WERI-Rb-1 (cell line): ENCODE measurements at regions not wholly inside any gene's neighbourhood (a gene's known extent, or its start where the extent isn't known, plus 50 kb on each side); places are given as distances from the start of the nearest gene placed in this dataset.

Experiments used
- DNase-seq: peaks from one replicate; pipeline ENCODE4 v3.0.0-alpha.2; 2020
- H3K27ac ChIP-seq: fragments of 250-450 bp; sonication (Bioruptor Pico); 2 replicates; pipeline ENCODE4 v1.5.1; 2020; ENCODE audit warnings: mild to moderate bottlenecking, moderate library complexity
- H3K27me3 ChIP-seq: fragments of 250-450 bp; sonication (Bioruptor Pico); 2 replicates; pipeline ENCODE4 v1.5.1; 2021; ENCODE audit warnings: mild to moderate bottlenecking, low read depth, moderate library complexity; ENCODE audit not compliant: insufficient read depth, severe bottlenecking
- H3K36me3 ChIP-seq: fragments of 250-450 bp; sonication (Bioruptor Pico); 2 replicates; pipeline ENCODE4 v1.5.1; 2020; ENCODE audit warnings: mild to moderate bottlenecking, moderate library complexity
- H3K4me3 ChIP-seq: 2 replicates; pipeline ENCODE4 v1.5.1; 2011; ENCODE audit warnings: low read depth, mild to moderate bottlenecking, control low read depth, low read length
- H3K9me3 ChIP-seq: fragments of 250-450 bp; sonication (Bioruptor Pico); 2 replicates; pipeline ENCODE4 v1.5.1; 2021; ENCODE audit warnings: mild to moderate bottlenecking, moderate library complexity; ENCODE audit not compliant: severe bottlenecking
- CTCF ChIP-seq: IDR thresholded peaks from 2 replicates; pipeline ENCODE4 v1.5.1; 2011; ENCODE audit warnings: low read depth, mild to moderate bottlenecking, control low read depth, inconsistent platforms, low read length

GRCh38 chr4:31328932-31329331, 608.8 kb downstream of the PCDH7 start:
- TF ChIP-seq CTCF, result no peak
- no peaks in the 10 kb centered on the region for H3K27me3 ChIP-seq
- H3K36me3 ChIP-seq, result no peaks in the 10 kb centered on the region
- no peak overlapping the region for H3K4me3 ChIP-seq
- no peaks in the 10 kb centered on the region for H3K9me3 ChIP-seq
- H3K27ac ChIP-seq, result no peak overlapping the region
- DNase-seq, result no peak

DNA sequence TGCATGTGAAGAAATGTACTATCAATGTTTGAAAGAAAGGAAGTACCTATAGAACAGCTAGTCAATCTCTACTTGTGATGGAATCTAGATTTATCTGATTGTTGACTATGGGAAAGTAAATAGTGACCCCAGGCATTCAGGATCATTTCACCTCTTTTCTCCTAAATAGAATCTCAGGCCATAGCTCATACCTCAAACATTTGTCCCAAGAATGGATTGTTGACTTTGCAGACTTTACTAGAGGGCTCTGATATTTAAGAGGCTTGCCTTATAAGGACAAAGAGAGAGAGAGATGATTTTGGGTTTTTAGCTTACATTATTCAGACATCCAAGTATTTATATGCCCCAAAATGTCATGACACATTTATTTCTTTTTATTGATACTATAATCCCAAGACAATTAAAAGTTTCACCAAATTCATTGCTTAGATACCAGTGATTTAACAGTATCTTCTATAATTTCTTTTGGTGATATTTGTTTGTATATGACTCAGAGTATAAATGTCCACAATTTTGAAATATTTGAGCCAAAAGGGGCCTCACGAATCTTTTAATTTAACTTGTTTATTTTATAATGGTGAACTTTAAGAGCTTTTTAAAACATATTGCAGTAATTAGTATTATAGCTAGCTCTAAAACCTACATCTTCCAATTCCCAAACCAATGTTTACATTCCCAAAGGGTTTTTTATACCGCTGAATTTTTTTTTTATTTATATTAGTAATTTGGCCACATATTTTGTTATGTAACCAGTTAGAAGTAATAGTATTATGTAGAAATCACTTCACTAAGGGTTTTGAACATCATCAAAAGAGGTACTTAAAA, 614.1 kb downstream of the PCDH7 start:
- no peaks in the 10 kb centered on the region for H3K27me3 ChIP-seq
- H3K9me3 ChIP-seq, result no peaks in the 10 kb centered on the region
- TF ChIP-seq CTCF, result no peak
- H3K4me3 ChIP-seq, result no peak overlapping the region
- H3K36me3 ChIP-seq, result no peaks in the 10 kb centered on the region
- no peak overlapping the region for H3K27ac ChIP-seq
- DNase-seq, result no peak

GRCh38 chr4:31338000-31338399, 617.8 kb downstream of the PCDH7 start:
- no peaks in the 10 kb centered on the region for H3K36me3 ChIP-seq
- no peak for TF ChIP-seq CTCF
- H3K4me3 ChIP-seq, result no peak overlapping the region
- DNase-seq, result no peak
- no peak overlapping the region for H3K27ac ChIP-seq
- no peaks in the 10 kb centered on the region for H3K27me3 ChIP-seq
- no peaks in the 10 kb centered on the region for H3K9me3 ChIP-seq

DNA sequence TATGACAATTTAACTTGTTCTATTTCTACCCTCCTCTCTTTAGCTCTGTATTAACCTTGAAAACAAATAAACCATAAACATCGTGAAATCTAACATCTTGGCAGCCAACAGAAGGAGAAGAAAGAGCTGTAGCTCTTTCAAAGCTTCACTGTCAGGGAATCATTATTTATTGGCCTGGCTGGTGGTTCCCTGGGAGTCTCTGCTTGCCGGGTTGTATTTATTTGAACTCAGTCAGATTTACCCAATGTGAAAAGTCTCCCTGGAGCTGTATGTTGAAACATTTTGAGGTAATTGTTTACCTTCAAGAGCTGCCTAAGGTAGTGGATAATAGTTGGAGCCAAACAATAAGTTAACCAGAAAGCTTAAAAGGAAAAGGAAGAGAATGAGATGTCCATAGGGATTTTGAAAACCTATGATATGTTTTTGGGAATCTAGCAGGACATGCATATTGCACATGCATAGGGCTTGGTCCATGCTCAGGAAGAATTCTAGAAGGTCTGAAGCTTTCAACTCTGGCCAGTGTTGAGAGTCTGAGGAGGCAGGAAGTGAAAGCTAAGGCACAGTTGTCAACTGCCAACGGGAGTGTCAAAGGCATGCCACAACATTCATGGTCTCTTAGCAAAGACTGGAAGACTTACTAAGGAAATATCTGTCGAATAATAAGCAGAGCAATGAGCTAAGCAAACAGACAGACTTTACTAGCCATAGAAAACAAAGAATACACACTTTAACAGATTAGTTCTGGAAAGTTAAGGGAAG, 621.6 kb downstream of the PCDH7 start:
- H3K36me3 ChIP-seq, result no peaks in the 10 kb centered on the region
- no peak for DNase-seq
- TF ChIP-seq CTCF, result no peak

DNA sequence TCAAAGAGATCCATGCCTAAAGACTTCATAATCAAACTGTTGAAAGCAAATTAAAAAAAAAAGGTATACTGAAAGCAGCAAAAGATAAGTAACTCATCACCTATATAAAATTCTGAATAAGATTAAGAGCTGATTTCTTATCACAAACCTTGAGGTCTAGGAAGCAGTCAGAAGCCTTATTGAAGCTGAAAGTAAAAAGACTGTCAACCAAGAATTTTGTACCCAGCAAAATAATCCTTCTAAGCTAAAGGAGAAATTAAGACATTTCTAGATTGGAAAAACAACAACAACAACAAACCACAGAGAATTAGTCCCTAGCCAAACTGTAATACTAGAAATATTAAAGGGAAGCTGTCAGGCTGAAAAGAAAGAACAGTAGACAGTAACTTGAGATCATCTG, 622.9 kb downstream of the PCDH7 start:
- Histone ChIP-seq H3K4me3 (no peak overlapping the region), H3K27me3 (no peaks in the 10 kb centered on the region), H3K9me3 (no peaks in the 10 kb centered on the region), H3K27ac (no peak overlapping the region), H3K36me3 (no peaks in the 10 kb centered on the region)
- no peak for TF ChIP-seq CTCF
- no peak for DNase-seq

More for the DNA sequence above, 621.6 kb downstream of the PCDH7 start:
- no peaks in the 10 kb centered on the region for H3K9me3 ChIP-seq
- H3K27me3 ChIP-seq, result no peaks in the 10 kb centered on the region
- no peak overlapping the region for H3K27ac ChIP-seq
- H3K4me3 ChIP-seq, result no peak overlapping the region
